Mesendoderm (in vitro differentiated cells): ENCODE measurements at regions not wholly inside any gene's neighbourhood (a gene's known extent, or its start where the extent isn't known, plus 50 kb on each side); places are given as distances from the start of the nearest gene placed in this dataset.

ENCODE experiments used
- DNase-seq: peaks from one replicate; pipeline ENCODE4 v3.0.0; 2013
- H2AK5ac ChIP-seq: 2 replicates; pipeline ENCODE4 v1.6.1; 2013; ENCODE audit warnings: low read length, inconsistent platforms
- H2BK120ac ChIP-seq: 2 replicates; pipeline ENCODE4 v1.6.1; 2013; ENCODE audit warnings: low read depth, mild to moderate bottlenecking, low read length, moderate library complexity, mixed read lengths
- H2BK15ac ChIP-seq: replicated peaks from 2 replicates; pipeline ENCODE4 v1.6.1; 2013; ENCODE audit warnings: low read depth, mild to moderate bottlenecking, moderate library complexity
- H2BK5ac ChIP-seq: 2 replicates; pipeline ENCODE4 v1.6.1; 2013; ENCODE audit warnings: low read length, inconsistent platforms
- H3K18ac ChIP-seq: 2 replicates; pipeline ENCODE4 v1.6.1; 2013; ENCODE audit warnings: mild to moderate bottlenecking, low read length, mixed read lengths
- H3K23ac ChIP-seq: one replicate; pipeline ENCODE4 v1.6.1; 2013; ENCODE audit warnings: low read length
- H3K27ac ChIP-seq: 2 replicates; pipeline ENCODE4 v1.5.1; 2013; ENCODE audit warnings: low read depth, mild to moderate bottlenecking, inconsistent platforms, low read length, moderate library complexity
- H3K27me3 ChIP-seq: 2 replicates; pipeline ENCODE4 v1.6.1; 2013; ENCODE audit warnings: low read length, control low read depth, mild to moderate bottlenecking, inconsistent platforms; ENCODE audit not compliant: insufficient read depth, poor library complexity
- H3K36me3 ChIP-seq: 2 replicates; pipeline ENCODE4 v1.6.1; 2013; ENCODE audit warnings: low read length, inconsistent platforms; ENCODE audit not compliant: control insufficient read depth, insufficient read depth
- H3K4ac ChIP-seq: one replicate; pipeline ENCODE4 v1.6.1; 2013; ENCODE audit warnings: low read depth, mild to moderate bottlenecking, low read length, moderate library complexity
- H3K4me1 ChIP-seq: 2 replicates; pipeline ENCODE4 v1.6.1; 2013; ENCODE audit warnings: low read depth, low read length, inconsistent platforms; ENCODE audit not compliant: control insufficient read depth
- H3K4me2 ChIP-seq: 2 replicates; pipeline ENCODE4 v1.6.1; 2013; ENCODE audit warnings: low read length
- H3K4me3 ChIP-seq: 2 replicates; pipeline ENCODE4 v1.5.1; 2013; ENCODE audit warnings: mild to moderate bottlenecking, low read length
- H3K56ac ChIP-seq: one replicate; pipeline ENCODE4 v1.6.1; 2013; ENCODE audit warnings: low read length
- H3K79me1 ChIP-seq: 2 replicates; pipeline ENCODE4 v1.6.1; 2013; ENCODE audit warnings: low read length, inconsistent platforms
- H3K79me2 ChIP-seq: 2 replicates; pipeline ENCODE4 v1.6.1; 2013; ENCODE audit warnings: mild to moderate bottlenecking, low read length; ENCODE audit not compliant: control insufficient read depth, insufficient read depth
- H3K9ac ChIP-seq: 2 replicates; pipeline ENCODE4 v1.6.1; 2013; ENCODE audit warnings: low read length, inconsistent platforms
- H4K5ac ChIP-seq: one replicate; pipeline ENCODE4 v1.6.1; 2013; ENCODE audit warnings: low read length
- H4K8ac ChIP-seq: one replicate; pipeline ENCODE4 v1.6.1; 2013; ENCODE audit warnings: low read depth, mild to moderate bottlenecking, control low read depth, low read length, moderate library complexity
- WGBS: extraction: QIAGEN DNeasy Blood & Tissue Kit; methylation state at CpG from one replicate; pipeline ENCODE4 v1.1.7; 2013; ENCODE audit warnings: low lambda C conversion rate, missing lambda C conversion rate; ENCODE audit not compliant: insufficient coverage; ENCODE audit errors: extremely low coverage; 5-methylcytosine and 5-hydroxymethylcytosine counted together

GRCh38 chr21:22395965-22396364 is 1397.8 kb downstream of the NCAM2 start:
- Histone ChIP-seq H3K36me3 (no peaks in the 10 kb centered on the region), H3K4me3 (no peak overlapping the region), H3K4me2 (no peak overlapping the region), H3K9ac (no peak overlapping the region), H4K5ac (no peak overlapping the region), H4K8ac (no peak overlapping the region), H3K56ac (no peak overlapping the region), H2BK120ac (no peak overlapping the region), H3K79me2 (no peaks in the 10 kb centered on the region), H3K4me1 (no peaks in the 10 kb centered on the region), H3K79me1 (no peaks in the 10 kb centered on the region), H2BK15ac (no peak overlapping the region), H2AK5ac (no peak overlapping the region), H3K18ac (no peak overlapping the region), H3K27me3 (no peaks in the 10 kb centered on the region), H3K4ac (no peak overlapping the region), H2BK5ac (no peak overlapping the region), H3K27ac (no peak overlapping the region), H3K23ac (no peak overlapping the region)
- no CpG with 5 or more reads among the region's 6 CpGs for WGBS
- DNase-seq = no peak

GRCh38 chr21:22399681-22400514 is 1401.7 kb downstream of the NCAM2 start:
- H2AK5ac ChIP-seq = no peak overlapping the region
- no peaks in the 10 kb centered on the region for H3K4me1 ChIP-seq
- H3K27me3 ChIP-seq = no peaks in the 10 kb centered on the region
- no peak for DNase-seq
- H3K79me1 ChIP-seq = no peaks in the 10 kb centered on the region
- no peak overlapping the region for H3K18ac ChIP-seq
- H2BK120ac ChIP-seq = no peak overlapping the region
- H3K9ac ChIP-seq = no peak overlapping the region
- no peak overlapping the region for H3K4ac ChIP-seq
- H3K27ac ChIP-seq = no peak overlapping the region
- no peak overlapping the region for H2BK5ac ChIP-seq
- H3K79me2 ChIP-seq = no peaks in the 10 kb centered on the region
- no peak overlapping the region for H3K56ac ChIP-seq
- H4K5ac ChIP-seq = no peak overlapping the region
- no peak overlapping the region for H3K4me3 ChIP-seq
- WGBS = no CpG with 5 or more reads among the region's 1 CpG
- no peak overlapping the region for H4K8ac ChIP-seq
- no peak overlapping the region for H2BK15ac ChIP-seq
- no peak overlapping the region for H3K4me2 ChIP-seq
- no peak overlapping the region for H3K23ac ChIP-seq
- no peaks in the 10 kb centered on the region for H3K36me3 ChIP-seq

GRCh38 chr21:22409571-22409970 is 1411.4 kb downstream of the NCAM2 start:
- no peak for DNase-seq
- Histone ChIP-seq H3K4me2 (no peak overlapping the region), H3K27me3 (no peaks in the 10 kb centered on the region), H3K4ac (no peak overlapping the region), H2BK120ac (no peak overlapping the region), H3K4me3 (no peak overlapping the region), H3K56ac (no peak overlapping the region), H2BK5ac (no peak overlapping the region), H4K5ac (no peak overlapping the region), H3K79me1 (no peaks in the 10 kb centered on the region), H2BK15ac (no peak overlapping the region), H3K9ac (no peak overlapping the region), H3K27ac (no peak overlapping the region), H3K18ac (no peak overlapping the region), H4K8ac (no peak overlapping the region), H3K23ac (no peak overlapping the region), H3K79me2 (no peaks in the 10 kb centered on the region), H3K36me3 (no peaks in the 10 kb centered on the region), H3K4me1 (no peaks in the 10 kb centered on the region), H2AK5ac (no peak overlapping the region)
- no CpG with 5 or more reads among the region's 2 CpGs for WGBS

GRCh38 chr21:22416555-22416954 is 1418.3 kb downstream of the NCAM2 start:
- WGBS = no CpG with 5 or more reads among the region's 1 CpG
- Histone ChIP-seq H4K8ac (no peak overlapping the region), H3K36me3 (no peaks in the 10 kb centered on the region), H2BK15ac (no peak overlapping the region), H3K23ac (no peak overlapping the region), H3K79me2 (no peaks in the 10 kb centered on the region), H4K5ac (no peak overlapping the region), H3K27ac (no peak overlapping the region), H2BK120ac (no peak overlapping the region), H3K4me2 (no peak overlapping the region), H3K9ac (no peak overlapping the region), H2BK5ac (no peak overlapping the region), H3K4me1 (no peaks in the 10 kb centered on the region), H3K4ac (no peak overlapping the region), H3K4me3 (no peak overlapping the region), H3K79me1 (no peaks in the 10 kb centered on the region), H3K56ac (no peak overlapping the region), H2AK5ac (no peak overlapping the region), H3K18ac (no peak overlapping the region), H3K27me3 (no peaks in the 10 kb centered on the region)
- no peak for DNase-seq

GRCh38 chr21:22421416-22422180 is 1423.4 kb downstream of the NCAM2 start:
- Histone ChIP-seq H3K18ac (no peak overlapping the region), H3K4me2 (no peak overlapping the region), H3K4ac (no peak overlapping the region), H3K4me1 (no peaks in the 10 kb centered on the region), H3K9ac (no peak overlapping the region), H3K27me3 (no peaks in the 10 kb centered on the region), H3K56ac (no peak overlapping the region), H4K8ac (no peak overlapping the region), H3K4me3 (no peak overlapping the region), H3K27ac (no peak overlapping the region), H3K79me1 (no peaks in the 10 kb centered on the region), H2BK5ac (no peak overlapping the region), H3K36me3 (no peaks in the 10 kb centered on the region), H3K79me2 (no peaks in the 10 kb centered on the region), H2BK15ac (no peak overlapping the region), H4K5ac (no peak overlapping the region), H2BK120ac (no peak overlapping the region), H2AK5ac (no peak overlapping the region), H3K23ac (no peak overlapping the region)
- DNase-seq = no peak
- no CpG with 5 or more reads among the region's 6 CpGs for WGBS
